ENCODE measurements at regions not wholly inside any gene's neighbourhood (a gene's known extent, or its start where the extent isn't known, plus 50 kb on each side); places are given as distances from the start of the nearest gene placed in this dataset.

- Histone ChIP-seq H3K4me3 (ENCODE audit: low read depth, low read length) (no peak overlapping the region), H3K9me3 (ENCODE audit: severe bottlenecking) (no peaks in the 10 kb centered on the region), H3K27ac (no peak overlapping the region), H3K36me3 (no peaks in the 10 kb centered on the region), H3K27me3 (ENCODE audit: insufficient read depth, low read depth, severe bottlenecking) (peaks cover 50% of the 10 kb centered on the region)
- TF ChIP-seq CTCF (IDR thresholded peaks at IDR 0.05; ENCODE audit: low read depth, low read length): no peak
- no peak for DNase-seq
Observed at GRCh38 chr4:52265781-52266525, 214.8 kb downstream of the SPATA18 start.

GRCh38 chr4:52266537-52267137 lies 215.5 kb downstream of the SPATA18 start:
- no peak for TF ChIP-seq CTCF (IDR thresholded peaks at IDR 0.05; ENCODE audit: low read depth, low read length)
- Histone ChIP-seq H3K9me3 (ENCODE audit: severe bottlenecking) (no peaks in the 10 kb centered on the region), H3K4me3 (ENCODE audit: low read depth, low read length) (no peak overlapping the region), H3K36me3 (no peaks in the 10 kb centered on the region), H3K27ac (no peak overlapping the region), H3K27me3 (ENCODE audit: insufficient read depth, low read depth, severe bottlenecking) (peaks cover 46% of the 10 kb centered on the region)
- no peak for DNase-seq

GRCh38 chr4:52269761-52270160 lies 218.7 kb downstream of the SPATA18 start:
- DNase-seq: no peak
- Histone ChIP-seq H3K36me3 (no peaks in the 10 kb centered on the region), H3K27me3 (ENCODE audit: insufficient read depth, low read depth, severe bottlenecking) (peaks cover 18% of the 10 kb centered on the region), H3K9me3 (ENCODE audit: severe bottlenecking) (no peaks in the 10 kb centered on the region), H3K4me3 (ENCODE audit: low read depth, low read length) (no peak overlapping the region), H3K27ac (no peak overlapping the region)
- TF ChIP-seq CTCF (IDR thresholded peaks at IDR 0.05; ENCODE audit: low read depth, low read length): no peak

GRCh38 chr4:52273885-52274284 lies 222.8 kb downstream of the SPATA18 start:
- H3K4me3 ChIP-seq (ENCODE audit: low read depth, low read length): no peak overlapping the region
- no peak for TF ChIP-seq CTCF (IDR thresholded peaks at IDR 0.05; ENCODE audit: low read depth, low read length)
- H3K36me3 ChIP-seq: no peaks in the 10 kb centered on the region
- no peak for DNase-seq
- no peaks in the 10 kb centered on the region for H3K27me3 ChIP-seq (ENCODE audit: insufficient read depth, low read depth, severe bottlenecking)
- no peaks in the 10 kb centered on the region for H3K9me3 ChIP-seq (ENCODE audit: severe bottlenecking)
- no peak overlapping the region for H3K27ac ChIP-seq

GRCh38 chr4:52288212-52288855 lies 237.2 kb downstream of the SPATA18 start:
- TF ChIP-seq CTCF (IDR thresholded peaks at IDR 0.05; ENCODE audit: low read depth, low read length): no peak
- Histone ChIP-seq H3K27me3 (ENCODE audit: insufficient read depth, low read depth, severe bottlenecking) (peaks cover 63% of the 10 kb centered on the region), H3K9me3 (ENCODE audit: severe bottlenecking) (no peaks in the 10 kb centered on the region), H3K4me3 (ENCODE audit: low read depth, low read length) (no peak overlapping the region), H3K27ac (no peak overlapping the region), H3K36me3 (no peaks in the 10 kb centered on the region)
- no peak for DNase-seq
